Stimulated activated naive CD8-positive, alpha-beta T cell treated with anti-CD3 and anti-CD28 coated beads, Interleukin-15, amount 100 ng/mL, for 72 hours (primary cell): ENCODE measurements at regions not wholly inside any gene's neighbourhood (a gene's known extent, or its start where the extent isn't known, plus 50 kb on each side); places are given as distances from the start of the nearest gene placed in this dataset.

Experiments
- ATAC-seq: fragments of 150-1000 bp; cut with Tn5 transposase; 2 replicates; pipeline ENCODE4 v1.10.0; 2021; ENCODE audit warnings: mild to moderate bottlenecking, moderate library complexity
- DNase-seq, 2 donors: peaks; one replicate each; pipeline ENCODE4 v3.0.0; 2021 to 2022
- H3K27ac Mint-ChIP-seq, 2 donors: one replicate each; pipeline ENCODE4 v1.8.0; 2022; ENCODE audit warnings: mild to moderate bottlenecking in 2 of 2, mixed read lengths in 2 of 2, moderate library complexity in 2 of 2
- H3K27me3 Mint-ChIP-seq: one replicate; pipeline ENCODE4 v1.8.0; 2022; ENCODE audit warnings: mixed read lengths
- H3K4me1 Mint-ChIP-seq: one replicate; pipeline ENCODE4 v1.8.0; 2022; ENCODE audit warnings: mild to moderate bottlenecking, mixed read lengths
- H3K4me3 Mint-ChIP-seq, 2 donors: one replicate each; pipeline ENCODE4 v1.8.0; 2022; ENCODE audit warnings: mild to moderate bottlenecking in 2 of 2, mixed read lengths in 2 of 2, moderate library complexity in 1 of 2
- H3K9me3 Mint-ChIP-seq, 2 donors: one replicate each; pipeline ENCODE4 v1.8.0; 2022; ENCODE audit warnings: mixed read lengths in 2 of 2

- H3K4me3 Mint-ChIP-seq: peak overlapping the region in 1 of 2 donors; percentile 17
- no peak for DNase-seq
- peaks cover 31% of the 10 kb centered on the region for H3K4me1 Mint-ChIP-seq
- ATAC-seq: peak; percentile 96
- peaks cover 4 to 14% of the 10 kb centered on the region in 2 donors for H3K9me3 Mint-ChIP-seq
- peak overlapping the region in 1 of 2 donors; percentile 16 for H3K27ac Mint-ChIP-seq
- H3K27me3 Mint-ChIP-seq: no peaks in the 10 kb centered on the region
Measured at GRCh38 chr14:65879248-65880009, 466.9 kb downstream of the FUT8 start.

GRCh38 chr14:65880507-65880906, 468.0 kb downstream of the FUT8 start:
- Mint-ChIP-seq H3K27me3 (no peaks in the 10 kb centered on the region), H3K4me1 (peaks cover 31% of the 10 kb centered on the region), H3K4me3 (no peak overlapping the region), H3K27ac (peak overlapping the region; percentile 15 to 63), H3K9me3 (peaks cover 4 to 14% of the 10 kb centered on the region in 2 donors)
- DNase-seq (no peak), ATAC-seq (no peak)

- no peak for DNase-seq
- H3K27me3 Mint-ChIP-seq: no peaks in the 10 kb centered on the region
- H3K4me1 Mint-ChIP-seq: peaks cover 31% of the 10 kb centered on the region
- H3K27ac Mint-ChIP-seq: no peak overlapping the region
- no peak overlapping the region for H3K4me3 Mint-ChIP-seq
- no peak for ATAC-seq
- peaks cover 4 to 14% of the 10 kb centered on the region in 2 donors for H3K9me3 Mint-ChIP-seq
Measured at GRCh38 chr14:65881642-65882041, 469.1 kb downstream of the FUT8 start.

- Mint-ChIP-seq H3K4me1 (peaks cover 5% of the 10 kb centered on the region), H3K27me3 (no peaks in the 10 kb centered on the region), H3K9me3 (peaks cover 4 to 17% of the 10 kb centered on the region in 2 donors), H3K4me3 (no peak overlapping the region), H3K27ac (no peak overlapping the region)
- no peak for DNase-seq
- no peak for ATAC-seq
Measured at GRCh38 chr14:65888677-65889076, 476.1 kb downstream of the FUT8 start.

- DNase-seq (no peak), ATAC-seq (no peak)
- H3K4me1 Mint-ChIP-seq: peaks cover 5% of the 10 kb centered on the region
- peaks cover 15 to 28% of the 10 kb centered on the region in 2 donors for H3K9me3 Mint-ChIP-seq
- no peak overlapping the region for H3K27ac Mint-ChIP-seq
- H3K27me3 Mint-ChIP-seq: no peaks in the 10 kb centered on the region
- H3K4me3 Mint-ChIP-seq: no peak overlapping the region
Measured at GRCh38 chr14:65892315-65892714, 479.8 kb downstream of the FUT8 start.

- ATAC-seq (no peak), DNase-seq (no peak)
- no peaks in the 10 kb centered on the region for H3K27me3 Mint-ChIP-seq
- no peak overlapping the region for H3K27ac Mint-ChIP-seq
- H3K4me1 Mint-ChIP-seq: peaks cover 7% of the 10 kb centered on the region
- peaks cover 23 to 35% of the 10 kb centered on the region in 2 donors for H3K9me3 Mint-ChIP-seq
- H3K4me3 Mint-ChIP-seq: no peak overlapping the region
Measured at GRCh38 chr14:65900164-65900563, 487.6 kb downstream of the FUT8 start.

- no peaks in the 10 kb centered on the region for H3K27me3 Mint-ChIP-seq
- peaks cover 19 to 26% of the 10 kb centered on the region in 2 donors for H3K9me3 Mint-ChIP-seq
- H3K4me3 Mint-ChIP-seq: no peak overlapping the region
- no peak for ATAC-seq
- H3K4me1 Mint-ChIP-seq: peaks cover 10% of the 10 kb centered on the region
- DNase-seq: no peak
- peak overlapping the region in 1 of 2 donors; percentile 64 for H3K27ac Mint-ChIP-seq
Measured at GRCh38 chr14:65901595-65901994, 489.1 kb downstream of the FUT8 start.

GRCh38 chr14:65904988-65905387, 492.5 kb downstream of the FUT8 start:
- H3K4me1 Mint-ChIP-seq: peaks cover 10% of the 10 kb centered on the region
- peak overlapping the region in 1 of 2 donors; percentile 23 for H3K27ac Mint-ChIP-seq
- H3K27me3 Mint-ChIP-seq: no peaks in the 10 kb centered on the region
- no peak for ATAC-seq
- no peak overlapping the region for H3K4me3 Mint-ChIP-seq
- peaks cover 14 to 21% of the 10 kb centered on the region in 2 donors for H3K9me3 Mint-ChIP-seq
- DNase-seq: no peak

- no peak overlapping the region for H3K4me3 Mint-ChIP-seq
- peaks cover under 1 to 8% of the 10 kb centered on the region in 2 donors for H3K9me3 Mint-ChIP-seq
- peaks cover 13% of the 10 kb centered on the region for H3K4me1 Mint-ChIP-seq
- no peak for DNase-seq
- no peaks in the 10 kb centered on the region for H3K27me3 Mint-ChIP-seq
- no peak overlapping the region for H3K27ac Mint-ChIP-seq
- ATAC-seq: no peak
Measured at GRCh38 chr14:65906344-65906743, 493.8 kb downstream of the FUT8 start.

- Mint-ChIP-seq H3K4me3 (no peak overlapping the region), H3K27ac (no peak overlapping the region), H3K4me1 (peaks cover 17% of the 10 kb centered on the region), H3K9me3 (peaks cover 0 to 1% of the 10 kb centered on the region in 2 donors), H3K27me3 (no peaks in the 10 kb centered on the region)
- ATAC-seq (no peak), DNase-seq (no peak)
Measured at GRCh38 chr14:65906948-65907347, 494.4 kb downstream of the FUT8 start.

GRCh38 chr14:65910108-65910786, 497.7 kb downstream of the FUT8 start:
- DNase-seq (no peak), ATAC-seq (no peak)
- Mint-ChIP-seq H3K27ac (no peak overlapping the region), H3K9me3 (peaks cover 0 to 4% of the 10 kb centered on the region in 2 donors), H3K4me3 (no peak overlapping the region), H3K4me1 (peaks cover 23% of the 10 kb centered on the region), H3K27me3 (no peaks in the 10 kb centered on the region)

- no peak for DNase-seq
- Mint-ChIP-seq H3K27me3 (no peaks in the 10 kb centered on the region), H3K4me1 (peaks cover 35% of the 10 kb centered on the region), H3K4me3 (no peak overlapping the region), H3K27ac (no peak overlapping the region), H3K9me3 (peaks cover 0 to 4% of the 10 kb centered on the region in 2 donors)
- peak; percentile 76 for ATAC-seq
Measured at GRCh38 chr14:65915125-65915524, 502.6 kb downstream of the FUT8 start.

- H3K27me3 Mint-ChIP-seq: no peaks in the 10 kb centered on the region
- H3K9me3 Mint-ChIP-seq: peaks cover 0 to 4% of the 10 kb centered on the region in 2 donors
- ATAC-seq: no peak
- DNase-seq: no peak
- H3K4me3 Mint-ChIP-seq: no peak overlapping the region
- H3K4me1 Mint-ChIP-seq: peaks cover 35% of the 10 kb centered on the region
- H3K27ac Mint-ChIP-seq: no peak overlapping the region
Measured at GRCh38 chr14:65916055-65916454, 503.5 kb downstream of the FUT8 start.

GRCh38 chr14:65920996-65921395, 508.5 kb downstream of the FUT8 start:
- peaks cover 0 to 8% of the 10 kb centered on the region in 2 donors for H3K9me3 Mint-ChIP-seq
- peaks cover 30% of the 10 kb centered on the region for H3K4me1 Mint-ChIP-seq
- DNase-seq (no peak), ATAC-seq (no peak)
- H3K27ac Mint-ChIP-seq: no peak overlapping the region
- H3K27me3 Mint-ChIP-seq: no peaks in the 10 kb centered on the region
- H3K4me3 Mint-ChIP-seq: no peak overlapping the region

- H3K4me3 Mint-ChIP-seq: no peak overlapping the region
- no peak overlapping the region for H3K27ac Mint-ChIP-seq
- no peaks in the 10 kb centered on the region for H3K27me3 Mint-ChIP-seq
- peaks cover 0 to 8% of the 10 kb centered on the region in 2 donors for H3K9me3 Mint-ChIP-seq
- H3K4me1 Mint-ChIP-seq: peaks cover 41% of the 10 kb centered on the region
- ATAC-seq: no peak
- DNase-seq: no peak
Measured at GRCh38 chr14:65922142-65922541, 509.6 kb downstream of the FUT8 start.

GRCh38 chr14:65926504-65926903, 514.0 kb downstream of the FUT8 start:
- H3K9me3 Mint-ChIP-seq: peaks cover 0 to 8% of the 10 kb centered on the region in 2 donors
- H3K4me1 Mint-ChIP-seq: peaks cover 63% of the 10 kb centered on the region
- H3K27me3 Mint-ChIP-seq: no peaks in the 10 kb centered on the region
- ATAC-seq (no peak), DNase-seq (no peak)
- peak overlapping the region; percentile 83 to 90 for H3K27ac Mint-ChIP-seq
- H3K4me3 Mint-ChIP-seq: peak overlapping the region in 1 of 2 donors; percentile 79
